Breast epithelium (tissue), 4 donors: ENCODE measurements at regions not wholly inside any gene's neighbourhood (a gene's known extent, or its start where the extent isn't known, plus 50 kb on each side); places are given as distances from the start of the nearest gene placed in this dataset.

Experiments used
- DNase-seq, 2 donors: peaks; one replicate each; pipeline ENCODE4 v3.0.0-alpha.2; 2019; ENCODE audit warnings: low spot score in 2 of 2
- H3K27ac ChIP-seq, 2 donors: fragments of 200-600 bp; sonication (generic) in 1 of 2; one replicate each; pipeline ENCODE4 v1.5.1; 2016 to 2019; ENCODE audit warnings: mild to moderate bottlenecking in 1 of 2
- H3K27me3 ChIP-seq, 2 donors: fragments of 200-600 bp; sonication (generic) in 1 of 2; one replicate each; pipeline versions ENCODE4 v1.5.1 to v1.6.0; 2017 to 2019; ENCODE audit warnings: control low read depth in 1 of 2, mild to moderate bottlenecking in 1 of 2
- H3K36me3 ChIP-seq: fragments of 200-600 bp; one replicate; pipeline ENCODE4 v1.5.1; 2019
- H3K4me1 ChIP-seq, 2 donors: fragments of 200-600 bp; sonication (generic); one replicate each; pipeline ENCODE4 v1.5.1; 2016 to 2019; ENCODE audit warnings: control low read depth in 1 of 2
- H3K4me3 ChIP-seq, 3 donors: fragments of 200-600 bp; sonication (generic); 1 replicate in 2 of 3; 2 replicates in 1 of 3; pipeline ENCODE4 v1.5.1; 2016 to 2019; ENCODE audit warnings: mild to moderate bottlenecking in 3 of 3, moderate library complexity in 2 of 3
- H3K9me3 ChIP-seq, 2 donors: fragments of 200-600 bp; sonication (generic) in 1 of 2; one replicate each; pipeline ENCODE4 v1.5.1; 2016 to 2019; ENCODE audit warnings: control low read depth in 1 of 2
- CTCF ChIP-seq, 3 donors: fragments of 450-650 bp; IDR thresholded peaks; one replicate each; pipeline ENCODE4 v1.5.1; 2016 to 2017; ENCODE audit warnings: antibody characterized with exemption in 3 of 3, mild to moderate bottlenecking in 3 of 3, moderate library complexity in 3 of 3
- POLR2A ChIP-seq: fragments of 450-650 bp; IDR thresholded peaks from one replicate; pipeline ENCODE4 v1.6.1; 2016; ENCODE audit warnings: antibody characterized with exemption, mild to moderate bottlenecking, moderate library complexity
- POLR2AphosphoS5 ChIP-seq, 3 donors: sonication (generic); formaldehyde crosslinking; IDR thresholded peaks; one replicate each; pipeline ENCODE4 v1.6.1; 2017; ENCODE audit warnings: antibody characterized with exemption in 3 of 3
- intact Hi-C: fragments of 100-400 bp; cut with DNase I; formaldehyde crosslinking; loops from one replicate; pipeline ENCODE4 v1.15.1; 2023; ENCODE audit warnings: low total_unique reads

GRCh38 chr2:180202467-180202951, 195.4 kb upstream of the CWC22 start:
- DNase-seq: no peak
- peak overlapping the region in 1 of 3 donors; percentile 1 for H3K4me3 ChIP-seq
- TF ChIP-seq POLR2A (no peak), CTCF (IDR thresholded peaks at IDR 0.05) (no peak), POLR2AphosphoS5 (IDR thresholded peaks at IDR 0.05) (no peak)
- no peaks in the 10 kb centered on the region for H3K9me3 ChIP-seq
- no peak overlapping the region for H3K27ac ChIP-seq
- no peaks in the 10 kb centered on the region for H3K4me1 ChIP-seq
- intact Hi-C loops: no loop called here
- no peaks in the 10 kb centered on the region for H3K36me3 ChIP-seq
- H3K27me3 ChIP-seq: no peaks in the 10 kb centered on the region

- intact Hi-C loops: no loop called here
- H3K36me3 ChIP-seq: no peaks in the 10 kb centered on the region
- no peak for DNase-seq
Measured at GRCh38 chr2:180196419-180196977, 189.4 kb upstream of the CWC22 start.

GRCh38 chr2:180195847-180196246, 188.8 kb upstream of the CWC22 start:
- intact Hi-C loops: no loop called here
- DNase-seq: no peak
- Histone ChIP-seq H3K27me3 (no peaks in the 10 kb centered on the region), H3K4me3 (no peak overlapping the region), H3K36me3 (no peaks in the 10 kb centered on the region), H3K27ac (no peak overlapping the region), H3K4me1 (no peaks in the 10 kb centered on the region), H3K9me3 (no peaks in the 10 kb centered on the region)
- no peak for TF ChIP-seq CTCF (IDR thresholded peaks at IDR 0.05)
- TF ChIP-seq POLR2A: no peak

More at GRCh38 chr2:180196419-180196977, 189.4 kb upstream of the CWC22 start:
- Histone ChIP-seq H3K9me3 (no peaks in the 10 kb centered on the region), H3K4me1 (no peaks in the 10 kb centered on the region), H3K4me3 (no peak overlapping the region), H3K27me3 (no peaks in the 10 kb centered on the region), H3K27ac (no peak overlapping the region)
- TF ChIP-seq CTCF (IDR thresholded peaks at IDR 0.05): no peak

GRCh38 chr2:180191432-180192124, 184.5 kb upstream of the CWC22 start:
- no peaks in the 10 kb centered on the region for H3K27me3 ChIP-seq
- no peak for TF ChIP-seq CTCF (IDR thresholded peaks at IDR 0.05)
- TF ChIP-seq POLR2A: no peak
- TF ChIP-seq POLR2AphosphoS5 (IDR thresholded peaks at IDR 0.05): no peak
- no peaks in the 10 kb centered on the region for H3K4me1 ChIP-seq
- H3K36me3 ChIP-seq: no peaks in the 10 kb centered on the region
- intact Hi-C loops: no loop called here
- peak overlapping the region in 1 of 2 donors; percentile 61 for H3K27ac ChIP-seq
- DNase-seq: no peak
- H3K9me3 ChIP-seq: no peaks in the 10 kb centered on the region
- H3K4me3 ChIP-seq: peak overlapping the region in 1 of 3 donors; percentile 39

- H3K27me3 ChIP-seq: no peaks in the 10 kb centered on the region
- intact Hi-C loops: no loop called here
- H3K27ac ChIP-seq: no peak overlapping the region
- H3K9me3 ChIP-seq: no peaks in the 10 kb centered on the region
- H3K36me3 ChIP-seq: no peaks in the 10 kb centered on the region
- no peak for TF ChIP-seq POLR2A
- no peak for TF ChIP-seq POLR2AphosphoS5 (IDR thresholded peaks at IDR 0.05)
- TF ChIP-seq CTCF (IDR thresholded peaks at IDR 0.05): no peak
- H3K4me3 ChIP-seq: no peak overlapping the region
- no peaks in the 10 kb centered on the region for H3K4me1 ChIP-seq
- no peak for DNase-seq
Measured at GRCh38 chr2:180190851-180191250, 183.8 kb upstream of the CWC22 start.
